Fibroblast of skin of abdomen (primary cell): ENCODE measurements at regions not wholly inside any gene's neighbourhood (a gene's known extent, or its start where the extent isn't known, plus 50 kb on each side); places are given as distances from the start of the nearest gene placed in this dataset.
A peak's percentile ranks its signal among the peaks of the same experiment; 100 is the strongest.

Source experiments
- DNase-seq: peaks from one replicate; pipeline ENCODE4 v3.0.0-alpha.2; 2013

DNA sequence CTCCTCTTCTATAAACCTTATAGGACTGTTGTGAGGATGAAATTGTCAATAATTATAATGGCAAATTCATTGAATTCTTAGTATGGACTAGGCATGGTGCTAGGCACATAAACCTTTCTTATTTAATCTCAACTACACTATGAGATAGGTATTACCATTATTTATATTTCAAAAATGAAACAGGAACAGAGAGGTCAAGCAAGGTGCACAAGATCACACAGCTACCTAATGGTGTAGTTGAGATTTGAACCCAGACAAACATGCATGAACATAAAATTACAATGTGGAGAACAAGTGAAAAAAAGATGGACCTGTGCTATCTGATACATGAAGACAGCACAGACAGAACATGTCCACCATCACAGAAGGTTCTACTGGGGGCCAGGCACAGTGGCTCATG, 156.7 kb downstream of the AXIN2 start:
- DNase-seq: no peak

DNA sequence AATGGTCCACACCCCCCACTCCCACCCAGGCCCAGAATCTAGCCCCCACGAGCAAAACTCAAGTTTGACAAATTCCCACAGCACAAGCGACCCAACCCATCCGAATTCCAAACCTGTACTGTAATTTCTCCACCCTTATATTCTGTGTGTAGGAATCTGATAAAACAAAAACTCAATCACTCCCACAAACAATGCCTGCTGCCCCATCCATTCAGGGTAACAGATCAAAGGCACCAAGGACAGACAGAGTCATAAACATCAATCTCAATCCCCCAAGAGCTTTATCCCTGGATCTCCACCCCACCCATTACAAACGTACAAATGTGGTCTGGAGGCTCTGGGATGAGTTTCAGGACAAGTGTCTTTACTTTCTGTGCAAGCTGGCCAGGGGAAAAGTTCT, 157.8 kb downstream of the AXIN2 start:
- DNase-seq: no peak

DNA sequence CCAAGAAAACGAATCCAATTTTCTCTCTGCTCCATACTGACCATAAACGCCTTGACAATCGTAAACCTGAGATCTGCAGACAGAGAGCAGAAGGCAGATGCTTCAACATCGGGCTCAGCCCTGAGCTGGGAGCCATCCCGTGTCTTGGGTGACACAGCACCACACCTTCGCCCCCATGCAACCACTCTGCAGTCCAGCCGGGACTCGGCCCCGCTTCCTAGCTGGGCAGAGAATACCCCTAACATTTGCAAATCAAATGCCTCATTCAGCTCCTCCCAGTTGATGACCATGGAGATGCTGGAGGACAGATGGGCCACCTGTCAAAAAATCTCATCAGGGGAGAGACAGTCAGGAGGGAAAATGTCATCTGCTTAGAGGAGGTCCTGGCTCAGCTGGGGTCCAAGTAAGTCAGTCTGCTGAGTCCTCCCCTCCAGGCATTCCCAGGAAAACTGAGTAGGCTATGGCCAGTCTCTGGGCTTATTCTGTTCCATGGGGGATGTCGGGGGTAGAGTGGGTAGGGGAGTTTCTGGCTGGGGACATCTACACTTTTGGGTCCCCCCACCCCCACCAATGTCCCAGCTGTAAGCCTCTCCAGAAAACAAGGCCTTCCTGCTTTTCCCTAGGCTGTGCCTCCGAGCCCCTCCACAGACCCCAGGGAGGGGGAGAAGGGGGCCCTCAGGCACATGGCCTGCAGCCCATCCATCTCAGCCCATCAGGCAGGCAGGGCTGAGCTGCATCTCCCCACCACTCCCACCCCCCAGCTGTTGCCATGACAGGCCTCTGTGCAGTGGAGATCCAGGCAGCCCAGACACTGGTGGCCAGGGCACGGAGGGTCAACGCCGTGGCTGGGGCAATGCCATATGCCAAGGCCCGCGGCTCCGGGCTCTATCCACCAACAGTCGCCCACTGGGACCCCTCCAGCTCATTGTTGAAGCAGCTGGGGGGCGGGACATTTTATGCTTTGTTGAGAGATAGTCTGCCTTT, 158.6 kb downstream of the AXIN2 start:
- DNase-seq: no peak

DNA sequence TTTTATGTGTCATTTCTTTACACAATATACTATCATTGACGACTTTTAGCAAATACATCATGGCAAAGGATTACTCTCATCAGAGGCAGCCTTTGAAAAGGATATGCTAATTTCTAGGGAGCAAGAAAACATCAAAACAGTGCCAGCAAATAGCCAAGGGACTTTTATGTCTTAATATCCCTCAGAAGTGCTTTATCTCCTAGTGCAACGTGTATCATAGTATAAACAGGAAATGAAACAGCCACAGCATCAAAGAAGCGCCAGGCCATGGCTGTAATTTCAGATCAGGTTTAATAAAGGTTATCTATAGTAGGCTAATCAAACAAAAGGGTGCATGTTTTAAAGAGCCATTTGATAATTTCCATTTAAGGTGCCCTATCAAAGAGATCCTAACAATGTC, 159.9 kb downstream of the AXIN2 start:
- DNase-seq: no peak

- DNase-seq: no peak
These were observed 160.7 kb downstream of the AXIN2 start for GRCh38 chr17:65400701-65401100.

GRCh38 chr17:65398040-65398787, 163.2 kb downstream of the AXIN2 start:
- DNase-seq: no peak

DNA sequence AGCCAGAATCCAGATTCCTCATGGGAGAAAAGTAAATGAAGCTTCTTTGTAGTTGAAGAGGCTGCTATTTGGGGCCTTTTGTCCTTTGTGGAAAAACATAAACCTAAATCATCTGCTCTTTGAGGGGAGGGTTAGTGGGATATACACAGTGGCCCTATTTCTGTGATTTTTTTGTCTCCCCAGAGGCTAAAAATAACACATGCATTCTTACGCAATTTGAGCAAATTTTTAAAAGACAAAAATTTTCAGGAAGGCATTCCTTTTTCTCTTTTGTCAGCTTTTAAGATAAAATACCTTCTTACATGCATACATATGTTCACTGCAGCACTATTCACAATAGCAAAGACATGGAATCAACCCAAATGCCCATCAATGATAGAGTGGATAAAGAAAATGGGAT, 165.5 kb downstream of the AXIN2 start:
- no peak for DNase-seq

- no peak for DNase-seq
These were observed 166.5 kb downstream of the AXIN2 start for GRCh38 chr17:65394811-65395472.

DNA sequence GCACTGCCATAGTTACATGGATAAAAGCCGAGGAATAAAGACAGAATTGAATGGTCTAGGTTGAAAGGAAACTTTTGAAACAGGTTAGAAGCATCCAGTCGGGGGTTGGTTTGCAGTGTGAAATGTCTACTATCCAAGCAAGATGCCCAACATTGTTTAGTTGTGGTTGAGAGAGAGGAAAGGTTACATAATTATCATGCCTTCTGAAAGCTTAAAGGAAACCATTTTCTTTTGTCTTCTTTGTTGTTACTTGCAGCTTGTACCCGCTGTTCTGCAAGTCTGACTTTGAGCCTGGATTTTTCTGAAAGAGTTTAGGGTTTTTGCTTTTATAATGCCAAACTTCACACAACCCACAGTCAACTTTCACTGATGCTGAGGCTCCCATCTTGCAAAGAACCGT, 167.9 kb downstream of the AXIN2 start:
- no peak for DNase-seq

DNA sequence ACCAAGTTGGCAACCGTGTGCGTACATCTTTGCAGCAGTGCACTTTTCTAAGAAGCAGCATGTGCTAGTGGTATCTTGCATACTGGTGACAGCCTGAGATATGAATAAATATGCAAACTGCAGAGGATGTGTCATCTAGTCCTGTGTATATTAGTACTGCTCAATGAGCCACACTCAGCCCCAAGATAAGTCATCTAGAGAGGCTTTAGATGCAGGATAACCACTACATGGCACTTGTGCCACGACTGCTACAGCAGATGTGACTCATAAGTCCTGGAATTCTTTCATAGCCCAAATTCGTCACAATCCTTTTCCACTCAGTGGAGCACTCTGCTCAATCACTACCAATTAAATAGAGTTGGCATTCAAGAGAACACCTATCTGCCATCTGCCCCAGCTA, 171.5 kb downstream of the AXIN2 start:
- peak; percentile 72 for DNase-seq

DNA sequence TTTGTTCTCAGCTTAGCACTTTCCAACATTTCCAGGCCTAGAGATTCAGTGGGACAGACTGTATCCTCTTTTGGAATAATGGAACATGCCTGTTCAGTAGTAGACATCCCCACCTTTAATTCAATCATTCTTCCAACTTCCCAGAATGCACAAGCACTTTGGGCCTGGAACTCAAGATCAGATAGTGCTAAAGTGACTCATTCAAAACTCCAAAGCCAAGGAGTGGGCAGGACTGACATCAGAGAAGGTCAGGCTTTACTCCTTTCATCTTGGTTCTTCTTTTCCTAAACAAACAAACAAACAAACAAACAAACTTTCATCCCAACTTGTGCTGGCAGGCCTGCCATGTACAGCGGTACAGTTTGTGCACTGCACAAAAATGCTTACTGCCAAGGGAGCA, 172.0 kb downstream of the AXIN2 start:
- peak; percentile 24 for DNase-seq

GRCh38 chr17:65388911-65389310, 172.5 kb downstream of the AXIN2 start:
- peak; percentile 33 for DNase-seq

GRCh38 chr17:65387322-65387721, 174.1 kb downstream of the AXIN2 start:
- DNase-seq: no peak

DNA sequence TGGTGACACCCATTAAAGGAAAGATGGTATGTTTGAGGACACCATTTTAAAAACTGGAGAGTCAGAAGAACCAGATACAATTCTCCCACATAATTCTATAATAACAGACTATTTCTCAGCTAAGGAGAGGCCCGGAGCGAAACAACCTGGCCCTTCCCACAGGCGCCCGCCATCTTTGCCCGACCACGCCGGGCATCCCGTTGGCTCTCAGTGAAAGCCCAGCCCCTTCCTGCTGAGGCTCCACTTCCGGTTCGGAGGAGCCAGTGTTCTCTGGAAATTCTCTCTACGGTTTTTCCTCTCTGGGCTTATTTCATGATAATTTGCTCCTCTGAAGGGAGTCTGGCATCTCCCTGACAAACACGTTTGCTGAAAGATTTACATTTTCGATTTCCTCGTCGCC, 175.7 kb downstream of the AXIN2 start:
- DNase-seq: no peak

DNA sequence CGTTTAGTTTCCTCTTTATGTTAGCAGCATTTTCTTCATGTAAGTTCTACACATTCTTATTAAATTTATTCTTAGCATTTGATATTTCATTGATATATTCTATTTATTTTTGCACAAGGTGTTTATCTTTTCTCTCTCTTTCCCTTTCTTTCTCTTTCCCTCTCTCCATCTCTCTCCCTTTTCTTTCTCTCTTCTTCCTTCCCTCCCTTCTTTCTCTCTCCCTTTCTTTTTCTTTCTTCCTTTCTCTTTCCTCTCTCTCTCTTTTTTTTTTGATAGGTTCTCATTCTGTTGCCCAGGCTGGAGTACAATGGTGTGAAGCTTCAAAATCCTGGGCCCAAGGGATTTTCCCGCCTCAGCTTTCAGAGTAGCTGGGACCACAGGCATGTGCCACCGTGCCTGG, 176.4 kb downstream of the AXIN2 start:
- DNase-seq: no peak

DNA sequence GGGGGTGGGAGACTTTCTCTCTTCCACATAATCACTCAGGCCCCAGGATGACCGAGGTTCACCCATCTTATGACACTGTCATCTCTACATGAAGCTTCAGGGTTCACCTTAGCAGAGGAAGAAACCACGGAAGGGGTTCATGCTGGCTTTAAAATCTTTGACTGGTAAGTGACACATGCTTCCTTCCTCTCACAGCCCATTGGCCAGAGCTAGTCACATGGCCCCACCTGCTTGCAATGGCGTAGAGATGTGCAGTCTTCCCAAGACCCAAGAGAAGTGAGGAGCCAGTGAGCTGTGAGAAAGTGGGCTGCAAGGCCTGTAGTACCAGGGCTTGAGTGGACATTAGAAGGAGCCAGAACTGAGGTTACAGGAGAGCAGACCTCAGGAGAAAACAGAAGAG, 180.3 kb downstream of the AXIN2 start:
- no peak for DNase-seq

DNA sequence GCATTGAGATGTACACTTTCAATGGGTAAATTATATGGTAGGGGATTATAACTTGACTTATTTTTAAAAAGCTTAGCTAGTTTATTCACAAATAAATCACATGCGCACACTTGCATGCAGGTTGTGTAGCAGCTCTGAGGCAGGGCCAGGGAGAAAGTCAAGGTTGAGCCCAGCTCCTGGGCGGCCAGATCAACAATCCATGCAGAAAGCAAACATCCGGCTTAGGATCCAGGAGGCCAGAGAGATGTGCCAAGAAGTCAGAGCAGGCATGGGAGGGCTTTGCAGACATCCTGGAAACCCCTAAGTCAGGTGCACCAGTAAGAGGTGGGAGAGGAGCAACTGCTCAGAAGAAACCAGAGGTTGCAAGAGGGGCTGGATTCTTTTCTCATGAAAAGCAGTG, 186.5 kb downstream of the AXIN2 start:
- DNase-seq: no peak

GRCh38 chr17:65371702-65372101, 189.7 kb downstream of the AXIN2 start:
- DNase-seq: no peak

- no peak for DNase-seq
These were observed 190.7 kb downstream of the AXIN2 start for GRCh38 chr17:65370669-65371131.

- no peak for DNase-seq
These were observed 193.1 kb downstream of the AXIN2 start for GRCh38 chr17:65368341-65368740.

- DNase-seq: no peak
These were observed 195.2 kb downstream of the AXIN2 start for GRCh38 chr17:65366102-65366844.

DNA sequence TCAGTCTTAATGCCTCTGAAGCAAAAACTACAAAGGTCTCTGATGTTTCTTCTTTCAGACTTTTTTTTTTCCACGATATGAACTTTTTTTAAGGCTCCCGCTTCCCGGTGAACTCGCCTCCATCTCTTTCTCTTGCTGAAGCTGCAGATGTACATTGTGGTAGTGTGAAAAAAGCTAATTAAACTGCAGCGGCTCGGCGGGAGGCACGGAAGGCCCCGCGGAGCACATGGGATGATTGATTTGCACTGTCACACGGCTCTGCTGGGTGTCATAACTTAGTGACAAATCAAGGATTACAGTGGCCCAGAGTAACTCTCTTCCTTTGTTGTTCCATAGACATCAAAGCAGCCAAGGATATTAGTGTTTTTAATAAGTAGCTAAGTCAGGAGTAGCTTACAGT, 196.3 kb downstream of the AXIN2 start:
- no peak for DNase-seq
